ENCODE measurements at regions not wholly inside any gene's neighbourhood (a gene's known extent, or its start where the extent isn't known, plus 50 kb on each side); places are given as distances from the start of the nearest gene placed in this dataset.

GRCh38 chr5:152181461-152181860, 223.6 kb downstream of the NMUR2 start:
- intact Hi-C loops (cut with DNase I), result no loop called here
- no peak for DNase-seq (ENCODE audit: extremely low spot score in 2 of 2)

GRCh38 chr5:152178350-152178699, 226.8 kb downstream of the NMUR2 start:
- no peaks in the 10 kb centered on the region for H3K4me1 ChIP-seq
- no peak for DNase-seq (ENCODE audit: extremely low spot score in 2 of 2)
- H3K4me3 ChIP-seq, result no peak overlapping the region
- no peaks in the 10 kb centered on the region for H3K27me3 ChIP-seq
- H3K27ac ChIP-seq, result no peak overlapping the region
- TF ChIP-seq POLR2AphosphoS5 (IDR thresholded peaks at IDR 0.05; ENCODE audit: insufficient read depth in 1 of 2, low read depth in 1 of 2) (no peak), POLR2A (IDR thresholded peaks at IDR 0.05) (no peak)
- TF ChIP-seq, protein P1, sequence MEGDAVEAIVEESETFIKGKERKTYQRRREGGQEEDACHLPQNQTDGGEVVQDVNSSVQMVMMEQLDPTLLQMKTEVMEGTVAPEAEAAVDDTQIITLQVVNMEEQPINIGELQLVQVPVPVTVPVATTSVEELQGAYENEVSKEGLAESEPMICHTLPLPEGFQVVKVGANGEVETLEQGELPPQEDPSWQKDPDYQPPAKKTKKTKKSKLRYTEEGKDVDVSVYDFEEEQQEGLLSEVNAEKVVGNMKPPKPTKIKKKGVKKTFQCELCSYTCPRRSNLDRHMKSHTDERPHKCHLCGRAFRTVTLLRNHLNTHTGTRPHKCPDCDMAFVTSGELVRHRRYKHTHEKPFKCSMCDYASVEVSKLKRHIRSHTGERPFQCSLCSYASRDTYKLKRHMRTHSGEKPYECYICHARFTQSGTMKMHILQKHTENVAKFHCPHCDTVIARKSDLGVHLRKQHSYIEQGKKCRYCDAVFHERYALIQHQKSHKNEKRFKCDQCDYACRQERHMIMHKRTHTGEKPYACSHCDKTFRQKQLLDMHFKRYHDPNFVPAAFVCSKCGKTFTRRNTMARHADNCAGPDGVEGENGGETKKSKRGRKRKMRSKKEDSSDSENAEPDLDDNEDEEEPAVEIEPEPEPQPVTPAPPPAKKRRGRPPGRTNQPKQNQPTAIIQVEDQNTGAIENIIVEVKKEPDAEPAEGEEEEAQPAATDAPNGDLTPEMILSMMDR (IDR thresholded peaks at IDR 0.05), result no peak
- H3K9me3 ChIP-seq, result no peaks in the 10 kb centered on the region
- no peaks in the 10 kb centered on the region for H3K36me3 ChIP-seq
- intact Hi-C loops (cut with DNase I), result no loop called here

More at GRCh38 chr5:152181461-152181860, 223.6 kb downstream of the NMUR2 start:
- Histone ChIP-seq H3K4me3 (no peak overlapping the region), H3K36me3 (no peaks in the 10 kb centered on the region), H3K27me3 (no peaks in the 10 kb centered on the region), H3K4me1 (no peaks in the 10 kb centered on the region), H3K9me3 (no peaks in the 10 kb centered on the region), H3K27ac (no peak overlapping the region)
- no peak for TF ChIP-seq POLR2A (IDR thresholded peaks at IDR 0.05)
- TF ChIP-seq, protein P1 (IDR thresholded peaks at IDR 0.05), result no peak
- no peak for TF ChIP-seq POLR2AphosphoS5 (IDR thresholded peaks at IDR 0.05; ENCODE audit: insufficient read depth in 1 of 2, low read depth in 1 of 2)

DNA sequence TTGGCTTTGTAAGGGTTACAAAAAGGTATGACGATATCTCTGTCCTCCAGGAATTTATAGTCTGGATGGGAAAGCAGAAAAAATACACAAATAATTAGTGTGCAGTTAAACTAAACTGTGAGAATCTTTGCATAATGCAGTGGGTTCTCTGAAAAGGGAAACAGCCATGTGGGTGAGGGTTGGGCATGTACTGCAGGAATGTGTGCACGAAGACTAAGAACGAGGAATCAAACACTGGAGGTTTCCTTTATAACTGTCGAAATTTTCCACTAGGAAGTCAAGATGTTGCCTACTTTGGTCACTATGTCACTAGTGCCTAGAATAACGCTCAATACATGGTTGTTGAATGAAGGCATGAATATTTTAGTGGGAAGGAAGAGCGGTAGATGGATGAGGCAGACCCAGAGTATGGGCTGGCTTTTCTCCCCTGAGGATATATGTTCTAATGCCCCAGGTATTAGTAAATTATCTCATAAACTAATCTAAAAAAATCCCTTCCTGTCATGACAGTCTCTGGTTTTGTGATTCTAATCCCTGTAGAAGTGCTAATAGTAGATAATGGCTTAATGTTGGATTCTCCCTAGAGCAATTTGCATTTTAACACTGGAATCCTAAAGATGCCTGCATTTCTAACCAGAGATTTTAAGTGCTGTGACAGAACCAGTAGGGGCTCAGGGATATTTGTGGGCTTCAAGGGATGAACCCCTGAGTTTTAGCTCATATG, 227.3 kb downstream of the NMUR2 start:
- H3K36me3 ChIP-seq, result no peaks in the 10 kb centered on the region
- no peak for DNase-seq (ENCODE audit: extremely low spot score in 2 of 2)
- H3K4me3 ChIP-seq, result no peak overlapping the region
- H3K27me3 ChIP-seq, result no peaks in the 10 kb centered on the region
- TF ChIP-seq POLR2A (IDR thresholded peaks at IDR 0.05) (no peak), POLR2AphosphoS5 (IDR thresholded peaks at IDR 0.05; ENCODE audit: insufficient read depth in 1 of 2, low read depth in 1 of 2) (no peak)
- TF ChIP-seq, protein P1 (IDR thresholded peaks at IDR 0.05), result no peak
- intact Hi-C loops (cut with DNase I), result no loop called here
- no peaks in the 10 kb centered on the region for H3K9me3 ChIP-seq
- no peak overlapping the region for H3K27ac ChIP-seq
- no peaks in the 10 kb centered on the region for H3K4me1 ChIP-seq

- no peaks in the 10 kb centered on the region for H3K4me1 ChIP-seq
- intact Hi-C loops (cut with DNase I), result no loop called here
- TF ChIP-seq POLR2AphosphoS5 (IDR thresholded peaks at IDR 0.05; ENCODE audit: insufficient read depth in 1 of 2, low read depth in 1 of 2) (no peak), POLR2A (IDR thresholded peaks at IDR 0.05) (no peak)
- TF ChIP-seq, protein P1 (IDR thresholded peaks at IDR 0.05), result no peak
Measured at GRCh38 chr5:152171888-152172287, 233.2 kb downstream of the NMUR2 start.

GRCh38 chr5:152170350-152170749, 234.7 kb downstream of the NMUR2 start:
- no peaks in the 10 kb centered on the region for H3K27me3 ChIP-seq
- H3K27ac ChIP-seq, result no peak overlapping the region
- H3K36me3 ChIP-seq, result no peaks in the 10 kb centered on the region
- H3K4me3 ChIP-seq, result no peak overlapping the region
- DNase-seq (ENCODE audit: extremely low spot score in 2 of 2), result no peak
- H3K9me3 ChIP-seq, result no peaks in the 10 kb centered on the region
- intact Hi-C loops (cut with DNase I), result no loop called here
- TF ChIP-seq POLR2A (IDR thresholded peaks at IDR 0.05) (no peak), POLR2AphosphoS5 (IDR thresholded peaks at IDR 0.05; ENCODE audit: insufficient read depth in 1 of 2, low read depth in 1 of 2) (no peak)
- TF ChIP-seq, protein P1 (IDR thresholded peaks at IDR 0.05), result no peak
- H3K4me1 ChIP-seq, result no peaks in the 10 kb centered on the region

More at GRCh38 chr5:152171888-152172287, 233.2 kb downstream of the NMUR2 start:
- H3K9me3 ChIP-seq, result no peaks in the 10 kb centered on the region
- no peak for DNase-seq (ENCODE audit: extremely low spot score in 2 of 2)
- H3K36me3 ChIP-seq, result no peaks in the 10 kb centered on the region
- H3K4me3 ChIP-seq, result no peak overlapping the region
- no peak overlapping the region for H3K27ac ChIP-seq
- H3K27me3 ChIP-seq, result no peaks in the 10 kb centered on the region

All from vagina (tissue), 2 donors.